DOHH2 (cell line): ENCODE measurements at regions not wholly inside any gene's neighbourhood (a gene's known extent, or its start where the extent isn't known, plus 50 kb on each side); places are given as distances from the start of the nearest gene placed in this dataset.

Experiments
- H3F3A ChIP-seq: fragments of 200-600 bp; sonication (generic), shearing (Covaris generic); 2 replicates; pipeline ENCODE4 v1.6.0; 2016; ENCODE audit warnings: antibody characterized with exemption, mild to moderate bottlenecking; ENCODE audit not compliant: control insufficient read depth, insufficient read depth
- H3K27ac ChIP-seq: fragments of 200-600 bp; sonication (generic); 2 replicates; pipeline ENCODE4 v1.5.1; 2014; ENCODE audit warnings: low read depth, mild to moderate bottlenecking, low read length, moderate library complexity
- H3K27me3 ChIP-seq: fragments of 200-600 bp; sonication (generic); 2 replicates; pipeline ENCODE4 v1.6.1; 2014; ENCODE audit warnings: mild to moderate bottlenecking, low read length, mixed read lengths; ENCODE audit not compliant: control insufficient read depth
- H3K36me3 ChIP-seq: fragments of 200-600 bp; sonication (generic); 2 replicates; pipeline ENCODE4 v1.6.1; 2014; ENCODE audit warnings: mild to moderate bottlenecking, low read length, moderate library complexity, mixed read lengths; ENCODE audit not compliant: control insufficient read depth
- H3K4me1 ChIP-seq: fragments of 200-600 bp; sonication (generic); 2 replicates; pipeline ENCODE4 v1.6.1; 2014; ENCODE audit warnings: mild to moderate bottlenecking, low read length, mixed read lengths; ENCODE audit not compliant: control insufficient read depth
- H3K4me2 ChIP-seq: fragments of 200-600 bp; sonication (generic); 2 replicates; pipeline ENCODE4 v1.6.0; 2014; ENCODE audit warnings: mild to moderate bottlenecking, low read length, moderate library complexity
- H3K4me3 ChIP-seq: fragments of 200-600 bp; sonication (generic); 2 replicates; pipeline ENCODE4 v1.5.1; 2014; ENCODE audit warnings: mild to moderate bottlenecking, low read length, mixed read lengths
- H3K79me2 ChIP-seq: fragments of 200-600 bp; sonication (generic); 2 replicates; pipeline ENCODE4 v1.6.1; 2014; ENCODE audit warnings: mild to moderate bottlenecking, low read length, mixed read lengths; ENCODE audit not compliant: control insufficient read depth
- H3K9me2 ChIP-seq: fragments of 200-600 bp; sonication (generic); replicated peaks from 2 replicates; pipeline ENCODE4 v1.6.1; 2014; ENCODE audit warnings: mild to moderate bottlenecking, low read length, mixed read lengths; ENCODE audit not compliant: control insufficient read depth
- H3K9me3 ChIP-seq: fragments of 200-600 bp; sonication (generic); 2 replicates; pipeline ENCODE4 v1.6.1; 2014; ENCODE audit warnings: antibody characterized with exemption, low read length, mixed read lengths; ENCODE audit not compliant: control insufficient read depth, insufficient read depth
- H4K20me1 ChIP-seq: fragments of 200-600 bp; sonication (generic); 2 replicates; pipeline ENCODE4 v1.6.0; 2014; ENCODE audit warnings: low read depth, mild to moderate bottlenecking, antibody characterized with exemption, low read length, moderate library complexity; ENCODE audit not compliant: control insufficient read depth, insufficient read depth
- CTCF ChIP-seq: fragments of 200-600 bp; sonication (generic); IDR thresholded peaks from one replicate; pipeline ENCODE4 v1.5.1; 2014; ENCODE audit warnings: antibody characterized with exemption, mild to moderate bottlenecking, low read depth, low read length; ENCODE audit not compliant: poor library complexity, severe bottlenecking
- EZH2phosphoT487 ChIP-seq: fragments of 200-600 bp; sonication (generic); IDR thresholded peaks from 2 replicates; pipeline ENCODE4 v1.6.1; 2017; ENCODE audit warnings: borderline replicate concordance, mild to moderate bottlenecking, antibody characterized with exemption, low read length, moderate library complexity, mixed read lengths

- no peak overlapping the region for H3K4me2 ChIP-seq
Measured at GRCh38 chr2:147782141-147782930, 62.5 kb upstream of the ACVR2A start.

GRCh38 chr2:147779440-147779839 is 65.4 kb upstream of the ACVR2A start:
- TF ChIP-seq EZH2phosphoT487 (no peak), CTCF (no peak)
- H3K9me2 ChIP-seq: no peaks in the 10 kb centered on the region; the same call in 1 of the 2 replicates
- H3K27me3 ChIP-seq: no peaks in the 10 kb centered on the region
- no peaks in the 10 kb centered on the region for H3K4me1 ChIP-seq
- no peaks in the 10 kb centered on the region for H3F3A ChIP-seq
- no peak overlapping the region for H3K27ac ChIP-seq
- no peaks in the 10 kb centered on the region for H3K79me2 ChIP-seq
- no peaks in the 10 kb centered on the region for H3K9me3 ChIP-seq
- H3K4me3 ChIP-seq: no peak overlapping the region
- no peaks in the 10 kb centered on the region for H4K20me1 ChIP-seq
- H3K36me3 ChIP-seq: no peaks in the 10 kb centered on the region
- H3K4me2 ChIP-seq: no peak overlapping the region

More at GRCh38 chr2:147782141-147782930, 62.5 kb upstream of the ACVR2A start:
- H3F3A ChIP-seq: no peaks in the 10 kb centered on the region
- no peaks in the 10 kb centered on the region; the same call in 1 of the 2 replicates for H3K9me2 ChIP-seq
- no peak overlapping the region for H3K4me3 ChIP-seq
- no peaks in the 10 kb centered on the region for H3K79me2 ChIP-seq
- no peaks in the 10 kb centered on the region for H4K20me1 ChIP-seq
- H3K27ac ChIP-seq: no peak overlapping the region
- TF ChIP-seq EZH2phosphoT487 (no peak), CTCF (no peak)
- no peaks in the 10 kb centered on the region for H3K36me3 ChIP-seq
- H3K9me3 ChIP-seq: no peaks in the 10 kb centered on the region
- no peaks in the 10 kb centered on the region for H3K27me3 ChIP-seq
- H3K4me1 ChIP-seq: no peaks in the 10 kb centered on the region

- Histone ChIP-seq H3K9me2 (no peaks in the 10 kb centered on the region), H3K4me3 (no peak overlapping the region), H3K36me3 (no peaks in the 10 kb centered on the region), H3K4me1 (no peaks in the 10 kb centered on the region), H3K27ac (no peak overlapping the region), H4K20me1 (no peaks in the 10 kb centered on the region), H3K4me2 (no peak overlapping the region), H3K79me2 (no peaks in the 10 kb centered on the region), H3F3A (no peaks in the 10 kb centered on the region), H3K27me3 (no peaks in the 10 kb centered on the region), H3K9me3 (no peaks in the 10 kb centered on the region)
- no peak for TF ChIP-seq EZH2phosphoT487
Measured at GRCh38 chr2:147777394-147777793, 67.4 kb upstream of the ACVR2A start.

GRCh38 chr2:147774805-147775204 is 70.0 kb upstream of the ACVR2A start:
- Histone ChIP-seq H4K20me1 (no peaks in the 10 kb centered on the region), H3K4me3 (no peak overlapping the region), H3K27ac (no peak overlapping the region), H3F3A (no peaks in the 10 kb centered on the region), H3K9me2 (no peaks in the 10 kb centered on the region), H3K79me2 (no peaks in the 10 kb centered on the region), H3K9me3 (no peaks in the 10 kb centered on the region), H3K4me2 (no peak overlapping the region), H3K36me3 (no peaks in the 10 kb centered on the region), H3K27me3 (no peaks in the 10 kb centered on the region), H3K4me1 (no peaks in the 10 kb centered on the region)
- TF ChIP-seq CTCF (no peak), EZH2phosphoT487 (no peak)
